Fibroblast of lung (primary cell): ENCODE measurements at regions not wholly inside any gene's neighbourhood (a gene's known extent, or its start where the extent isn't known, plus 50 kb on each side); places are given as distances from the start of the nearest gene placed in this dataset.

Experiments used
- DNase-seq, 2 donors: peaks; one replicate each; pipeline versions ENCODE4 v3.0.0 to v3.0.0-alpha.2; 2010; ENCODE audit warnings: low read depth in 2 of 2
- H2AFZ ChIP-seq: 2 replicates; pipeline ENCODE4 v1.5.1; 2012; ENCODE audit warnings: low read length, control low read depth, inconsistent platforms
- H3K27ac ChIP-seq: 2 replicates; pipeline ENCODE4 v1.5.1; 2011; ENCODE audit warnings: low read length, control low read depth; ENCODE audit not compliant: insufficient read depth
- H3K27me3 ChIP-seq: 2 replicates; pipeline ENCODE4 v1.5.1; 2011; ENCODE audit warnings: mild to moderate bottlenecking, low read length; ENCODE audit not compliant: control insufficient read depth, insufficient read depth
- H3K36me3 ChIP-seq: 2 replicates; pipeline ENCODE4 v1.5.1; 2011; ENCODE audit warnings: low read length; ENCODE audit not compliant: control insufficient read depth, insufficient read depth
- H3K4me1 ChIP-seq: 2 replicates; pipeline ENCODE4 v1.5.1; 2011; ENCODE audit warnings: low read length; ENCODE audit not compliant: control insufficient read depth, insufficient read depth; ENCODE audit errors: extremely low read depth
- H3K4me2 ChIP-seq: 2 replicates; pipeline ENCODE4 v1.5.1; 2011; ENCODE audit warnings: low read length, control low read depth; ENCODE audit not compliant: insufficient read depth; ENCODE audit errors: extremely low read depth
- H3K4me3 ChIP-seq, 4 experiments: fragments of 200-600 bp in 1 of 4; sonication (generic) in 1 of 4; replicated peaks in 1 of 4; 2 replicates each; pipeline ENCODE4 v1.5.1; 2011 to 2016; ENCODE audit warnings: low read length in 4 of 4, low read depth in 3 of 4, mild to moderate bottlenecking in 3 of 4, control low read depth in 2 of 4, inconsistent platforms in 1 of 4, mixed read lengths in 1 of 4; ENCODE audit not compliant: insufficient read depth in 1 of 4; ENCODE audit errors: control extremely low read depth in 1 of 4
- H3K79me2 ChIP-seq: 2 replicates; pipeline ENCODE4 v1.5.1; 2012; ENCODE audit warnings: mild to moderate bottlenecking, low read length, inconsistent platforms; ENCODE audit not compliant: control insufficient read depth, insufficient read depth
- H3K9ac ChIP-seq: 2 replicates; pipeline ENCODE4 v1.5.1; 2011; ENCODE audit warnings: mild to moderate bottlenecking, low read length, control low read depth; ENCODE audit not compliant: insufficient read depth
- H3K9me3 ChIP-seq: 2 replicates; pipeline ENCODE4 v1.5.1; 2012; ENCODE audit warnings: low read depth, low read length; ENCODE audit not compliant: control insufficient read depth, insufficient read depth
- H4K20me1 ChIP-seq: 2 replicates; pipeline ENCODE4 v1.5.1; 2011; ENCODE audit warnings: low read length; ENCODE audit not compliant: control insufficient read depth, insufficient read depth; ENCODE audit errors: extremely low read depth
- EZH2 ChIP-seq: IDR thresholded peaks from 2 replicates; pipeline ENCODE4 v1.5.1; 2012; ENCODE audit warnings: low read length, control low read depth, mild to moderate bottlenecking; ENCODE audit errors: missing control alignments
- TF ChIP-seq, protein P1 (sequence below), 2 donors: IDR thresholded peaks in 1 of 2; conservative IDR thresholded peaks in 1 of 2; 1 replicate in 1 of 2; 2 replicates in 1 of 2; pipeline ENCODE4 v1.5.1; 2011 to 2012; ENCODE audit warnings: low read length in 2 of 2, control low read depth in 1 of 2, inconsistent platforms in 1 of 2, low read depth in 1 of 2, mild to moderate bottlenecking in 1 of 2

GRCh38 chr17:36784633-36785032 is 152.6 kb upstream of the LHX1 start:
- Histone ChIP-seq H3K4me1 (no peaks in the 10 kb centered on the region), H3K79me2 (no peaks in the 10 kb centered on the region), H4K20me1 (no peaks in the 10 kb centered on the region), H3K27me3 (no peaks in the 10 kb centered on the region), H3K9ac (no peak overlapping the region), H3K27ac (no peak overlapping the region), H3K36me3 (no peaks in the 10 kb centered on the region), H3K9me3 (no peaks in the 10 kb centered on the region), H3K4me3 (no peak overlapping the region), H2AFZ (no peak overlapping the region), H3K4me2 (no peak overlapping the region)
- no peak for DNase-seq
- TF ChIP-seq, protein P1, sequence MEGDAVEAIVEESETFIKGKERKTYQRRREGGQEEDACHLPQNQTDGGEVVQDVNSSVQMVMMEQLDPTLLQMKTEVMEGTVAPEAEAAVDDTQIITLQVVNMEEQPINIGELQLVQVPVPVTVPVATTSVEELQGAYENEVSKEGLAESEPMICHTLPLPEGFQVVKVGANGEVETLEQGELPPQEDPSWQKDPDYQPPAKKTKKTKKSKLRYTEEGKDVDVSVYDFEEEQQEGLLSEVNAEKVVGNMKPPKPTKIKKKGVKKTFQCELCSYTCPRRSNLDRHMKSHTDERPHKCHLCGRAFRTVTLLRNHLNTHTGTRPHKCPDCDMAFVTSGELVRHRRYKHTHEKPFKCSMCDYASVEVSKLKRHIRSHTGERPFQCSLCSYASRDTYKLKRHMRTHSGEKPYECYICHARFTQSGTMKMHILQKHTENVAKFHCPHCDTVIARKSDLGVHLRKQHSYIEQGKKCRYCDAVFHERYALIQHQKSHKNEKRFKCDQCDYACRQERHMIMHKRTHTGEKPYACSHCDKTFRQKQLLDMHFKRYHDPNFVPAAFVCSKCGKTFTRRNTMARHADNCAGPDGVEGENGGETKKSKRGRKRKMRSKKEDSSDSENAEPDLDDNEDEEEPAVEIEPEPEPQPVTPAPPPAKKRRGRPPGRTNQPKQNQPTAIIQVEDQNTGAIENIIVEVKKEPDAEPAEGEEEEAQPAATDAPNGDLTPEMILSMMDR (conservative IDR thresholded peaks at IDR 0.05 in 1 of 2, IDR thresholded peaks at IDR 0.05 in 1 of 2; ENCODE audit: low read depth in 1 of 2, low read length in 2 of 2): no peak
- no peak for TF ChIP-seq EZH2

DNA sequence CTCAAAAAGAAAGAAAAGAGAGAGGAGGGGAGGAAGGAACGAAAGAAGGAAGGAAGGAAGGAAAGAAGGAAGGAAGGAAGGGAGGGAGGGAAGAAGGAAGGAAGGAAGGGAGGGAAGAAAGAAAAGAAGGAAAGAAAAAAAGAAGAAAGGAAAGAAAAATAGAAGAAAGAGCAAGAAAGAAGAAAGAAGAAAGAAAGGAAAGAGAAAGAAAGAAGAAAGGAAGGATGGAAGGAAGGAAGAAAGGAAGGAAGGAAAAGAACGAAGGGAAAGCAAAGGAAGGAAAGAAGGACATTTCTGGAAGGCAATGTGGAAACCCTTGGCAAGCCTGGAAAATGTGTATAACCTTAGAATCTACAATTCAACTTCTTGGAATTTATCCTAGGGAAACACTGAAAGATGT is 150.4 kb upstream of the LHX1 start:
- TF ChIP-seq, protein P1 (conservative IDR thresholded peaks at IDR 0.05 in 1 of 2, IDR thresholded peaks at IDR 0.05 in 1 of 2; ENCODE audit: low read depth in 1 of 2, low read length in 2 of 2): no peak
- no peak for TF ChIP-seq EZH2
- Histone ChIP-seq H3K4me2 (no peak overlapping the region), H3K79me2 (no peaks in the 10 kb centered on the region)

DNA sequence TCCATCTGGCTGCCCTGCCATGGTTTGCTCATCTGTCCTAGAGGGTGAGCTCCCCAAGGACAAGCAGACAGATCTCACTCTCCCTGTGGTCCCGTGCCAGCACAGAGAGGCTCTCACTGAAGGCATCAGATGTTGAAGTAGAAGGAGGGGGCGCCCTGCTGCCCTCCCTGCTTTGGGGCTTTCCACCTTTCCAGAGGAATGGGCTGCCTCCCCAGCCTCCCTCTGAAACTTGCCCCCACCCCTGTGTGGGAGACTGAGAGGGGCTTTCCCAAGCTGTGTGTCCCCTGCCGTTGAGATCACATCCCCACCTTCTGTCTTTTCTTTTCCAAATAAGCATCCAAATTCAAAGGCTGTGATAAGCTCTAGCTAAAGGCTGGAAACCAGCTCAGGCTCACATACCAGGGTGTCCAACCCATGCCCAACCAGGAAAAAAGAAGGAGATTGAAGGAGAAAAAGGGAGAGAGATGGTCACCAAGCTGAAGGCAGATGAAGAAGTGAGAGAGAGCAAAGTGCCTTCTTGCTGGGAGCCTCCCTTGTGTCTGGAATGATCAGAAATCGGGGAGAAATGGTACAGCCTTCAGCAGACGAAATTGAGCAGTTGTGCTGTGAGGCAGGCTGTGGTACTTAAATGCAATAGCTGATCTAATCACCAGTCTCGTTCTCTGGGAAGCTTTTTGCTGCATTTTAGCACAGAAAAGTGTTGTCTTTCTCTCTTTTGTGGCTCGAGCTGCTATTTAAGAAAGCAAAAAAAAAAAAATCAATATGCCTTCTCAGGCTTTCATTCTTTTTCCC is 145.9 kb upstream of the LHX1 start:
- H3K36me3 ChIP-seq: no peaks in the 10 kb centered on the region
- DNase-seq: no peak
- H3K27me3 ChIP-seq: peaks cover 13% of the 10 kb centered on the region
- no peak overlapping the region for H2AFZ ChIP-seq
- H3K4me2 ChIP-seq: no peak overlapping the region
- no peaks in the 10 kb centered on the region for H3K79me2 ChIP-seq
- H3K9me3 ChIP-seq: no peaks in the 10 kb centered on the region
- no peaks in the 10 kb centered on the region for H3K4me1 ChIP-seq
- no peaks in the 10 kb centered on the region for H4K20me1 ChIP-seq
- no peak overlapping the region for H3K9ac ChIP-seq
- H3K4me3 ChIP-seq: no peak overlapping the region
- no peak for TF ChIP-seq EZH2
- TF ChIP-seq, protein P1 (conservative IDR thresholded peaks at IDR 0.05 in 1 of 2, IDR thresholded peaks at IDR 0.05 in 1 of 2; ENCODE audit: low read depth in 1 of 2, low read length in 2 of 2): no peak
- no peak overlapping the region for H3K27ac ChIP-seq

More for the DNA sequence above, 150.4 kb upstream of the LHX1 start:
- Histone ChIP-seq H3K27ac (no peak overlapping the region), H3K9me3 (no peaks in the 10 kb centered on the region), H3K27me3 (peaks cover 9% of the 10 kb centered on the region), H2AFZ (no peak overlapping the region), H3K4me1 (no peaks in the 10 kb centered on the region), H3K36me3 (no peaks in the 10 kb centered on the region), H4K20me1 (no peaks in the 10 kb centered on the region), H3K4me3 (no peak overlapping the region), H3K9ac (no peak overlapping the region)
- no peak for DNase-seq
